Ovary (tissue), 3 donors: ENCODE measurements at regions not wholly inside any gene's neighbourhood (a gene's known extent, or its start where the extent isn't known, plus 50 kb on each side); places are given as distances from the start of the nearest gene placed in this dataset.
"Not testable (repeated sequence)": the region's sequence is repeated elsewhere in the genome, so short reads cannot be mapped to it uniquely, and the experiment has no call there.

Experiments
- CTCF ChIP-seq, 3 donors: fragments of 450-650 bp in 2 of 3; fragments of 200-600 bp in 1 of 3; IDR thresholded peaks; one replicate each; pipeline versions ENCODE4 v1.5.1 to v1.8.0; 2016 to 2022; ENCODE audit warnings: antibody characterized with exemption in 3 of 3, mild to moderate bottlenecking in 1 of 3
- EP300 ChIP-seq: sonication (generic); formaldehyde crosslinking; IDR thresholded peaks from one replicate; pipeline ENCODE4 v1.6.1; 2017; ENCODE audit warnings: antibody characterized with exemption
- POLR2A ChIP-seq: fragments of 450-650 bp; IDR thresholded peaks from one replicate; pipeline ENCODE4 v1.6.1; 2017; ENCODE audit warnings: antibody characterized with exemption, mild to moderate bottlenecking, moderate library complexity
- donor health status: DM: no; HTN: no; CAD: no.

GRCh38 chr2:75430449-75430848, 130.3 kb downstream of the EVA1A start:
- not testable (repeated sequence) for TF ChIP-seq CTCF (IDR thresholded peaks at IDR 0.05); POLR2A; EP300
